GM23338 (cell line): ENCODE measurements at regions not wholly inside any gene's neighbourhood (a gene's known extent, or its start where the extent isn't known, plus 50 kb on each side); places are given as distances from the start of the nearest gene placed in this dataset.

Experiments used
- ATAC-seq: fragments of 200-7000 bp; cut with Tn5 transposase; 3 replicates; pipeline ENCODE4 v1.9.1; 2020
- DNase-seq: peaks from one replicate; pipeline ENCODE4 v3.0.0-alpha.2; 2015; ENCODE audit warnings: low spot score
- H2AFZ ChIP-seq: fragments of 200-600 bp; sonication (generic); 2 replicates; pipeline ENCODE4 v1.8.0; 2016; ENCODE audit warnings: antibody characterized with exemption, mild to moderate bottlenecking, moderate library complexity
- H3F3A ChIP-seq: fragments of 200-600 bp; sonication (generic); replicated peaks from 2 replicates; pipeline ENCODE4 v1.8.0; 2017; ENCODE audit warnings: antibody characterized with exemption, mixed run types, low read depth
- H3K27ac ChIP-seq: fragments of 200-600 bp; sonication (generic); 2 replicates; pipeline ENCODE4 v1.6.1; 2016; ENCODE audit warnings: low read depth
- H3K27me3 ChIP-seq: fragments of 200-600 bp; sonication (generic); 2 replicates; pipeline ENCODE4 v1.8.0; 2016; ENCODE audit warnings: mild to moderate bottlenecking, mixed run types, moderate library complexity; ENCODE audit not compliant: insufficient read depth
- H3K36me3 ChIP-seq: fragments of 200-600 bp; sonication (generic); 2 replicates; pipeline ENCODE4 v1.8.0; 2016; ENCODE audit warnings: mild to moderate bottlenecking; ENCODE audit not compliant: insufficient read depth
- H3K4me1 ChIP-seq: fragments of 200-600 bp; sonication (generic); 2 replicates; pipeline ENCODE4 v1.8.0; 2016; ENCODE audit warnings: mild to moderate bottlenecking, moderate library complexity; ENCODE audit not compliant: insufficient read depth
- H3K4me2 ChIP-seq: fragments of 200-600 bp; sonication (generic); 2 replicates; pipeline ENCODE4 v1.7.1; 2017; ENCODE audit warnings: mixed run types
- H3K4me3 ChIP-seq: fragments of 200-600 bp; sonication (generic); 2 replicates; pipeline ENCODE4 v1.6.1; 2016; ENCODE audit warnings: mixed run types
- H3K79me2 ChIP-seq: fragments of 200-600 bp; sonication (generic); replicated peaks from 2 replicates; pipeline ENCODE4 v1.8.0; 2017; ENCODE audit warnings: mild to moderate bottlenecking; ENCODE audit not compliant: insufficient read depth
- H3K9me2 ChIP-seq: fragments of 200-600 bp; sonication (generic); 2 replicates; pipeline ENCODE4 v1.8.0; 2017; ENCODE audit not compliant: insufficient read depth
- H4K20me1 ChIP-seq: fragments of 200-600 bp; sonication (generic); replicated peaks from 2 replicates; pipeline ENCODE4 v1.8.0; 2017; ENCODE audit warnings: mild to moderate bottlenecking; ENCODE audit not compliant: insufficient read depth
- H3K27ac Mint-ChIP-seq: 2 replicates; pipeline ENCODE4 v1.8.0; 2020; ENCODE audit warnings: inconsistent platforms, mild to moderate bottlenecking, moderate library complexity, mixed read lengths
- H3K27me3 Mint-ChIP-seq: 3 replicates; pipeline ENCODE4 v1.8.0; 2022; ENCODE audit warnings: low read depth, mild to moderate bottlenecking, moderate library complexity, mixed read lengths, inconsistent platforms; ENCODE audit not compliant: insufficient read depth, poor library complexity
- H3K36me3 Mint-ChIP-seq: 3 replicates; pipeline ENCODE4 v1.8.0; 2021; ENCODE audit warnings: low read depth, mild to moderate bottlenecking, inconsistent platforms, moderate library complexity, mixed read lengths
- H3K4me1 Mint-ChIP-seq: 3 replicates; pipeline ENCODE4 v1.8.0; 2020; ENCODE audit warnings: mild to moderate bottlenecking, inconsistent platforms, mixed read lengths
- H3K4me3 Mint-ChIP-seq: 3 replicates; pipeline ENCODE4 v1.8.0; 2021; ENCODE audit warnings: moderate library complexity, mild to moderate bottlenecking, inconsistent platforms, mixed read lengths
- H3K9me3 Mint-ChIP-seq: 3 replicates; pipeline ENCODE4 v1.8.0; 2020; ENCODE audit warnings: moderate library complexity, mild to moderate bottlenecking, inconsistent platforms, mixed read lengths
- CREB1 ChIP-seq: fragments of 250-450 bp; sonication (Bioruptor Pico); IDR thresholded peaks from 2 replicates; pipeline ENCODE4 v1.5.0; 2020; ENCODE audit warnings: low read depth, mild to moderate bottlenecking, moderate library complexity
- CTCF ChIP-seq, 2 experiments: fragments of 200-600 bp in 1 of 2; sonication (generic) in 1 of 2; conservative IDR thresholded peaks; 2 replicates each; pipeline versions ENCODE4 v1.5.1 to v1.6.1; 2016 to 2017; ENCODE audit warnings: antibody characterized with exemption in 2 of 2, low read depth in 2 of 2, mild to moderate bottlenecking in 2 of 2, moderate library complexity in 1 of 2
- ETS1 ChIP-seq: IDR thresholded peaks from 2 replicates; pipeline ENCODE4 v1.6.1; 2016; ENCODE audit warnings: antibody characterized with exemption
- EZH2 ChIP-seq: fragments of 200-600 bp; sonication (generic); IDR thresholded peaks from one replicate; pipeline ENCODE4 v1.8.0; 2017; ENCODE audit warnings: antibody characterized with exemption, mild to moderate bottlenecking, low read depth; ENCODE audit not compliant: unreplicated experiment
- EZH2phosphoT487 ChIP-seq: fragments of 200-600 bp; sonication (generic); IDR thresholded peaks from one replicate; pipeline ENCODE4 v1.8.1; 2018; ENCODE audit warnings: antibody characterized with exemption; ENCODE audit not compliant: unreplicated experiment
- JUNB ChIP-seq: IDR thresholded peaks from one replicate; pipeline ENCODE4 v1.6.1; 2016; ENCODE audit warnings: antibody characterized with exemption; ENCODE audit not compliant: unreplicated experiment
- NANOG ChIP-seq: IDR thresholded peaks from 2 replicates; pipeline ENCODE4 v1.6.1; 2016; ENCODE audit warnings: antibody characterized with exemption, borderline replicate concordance
- REST ChIP-seq: IDR thresholded peaks from one replicate; pipeline ENCODE4 v1.6.1; 2018; ENCODE audit warnings: antibody characterized with exemption; ENCODE audit not compliant: unreplicated experiment
- STAT1 ChIP-seq: IDR thresholded peaks from one replicate; pipeline ENCODE4 v1.6.1; 2016; ENCODE audit warnings: antibody characterized with exemption; ENCODE audit not compliant: unreplicated experiment
- ZNF114 ChIP-seq: fragments of 250-450 bp; sonication (Bioruptor Pico); IDR thresholded peaks from 2 replicates; pipeline ENCODE4 v1.5.0; 2020; ENCODE audit warnings: mild to moderate bottlenecking, moderate library complexity
- ZNF331 ChIP-seq: fragments of 250-450 bp; sonication (Bioruptor Pico); IDR thresholded peaks from 2 replicates; pipeline ENCODE4 v1.5.0; 2020; ENCODE audit warnings: low read depth, mild to moderate bottlenecking, moderate library complexity
- ZNF462 ChIP-seq: fragments of 250-450 bp; sonication (Bioruptor Pico); IDR thresholded peaks from 2 replicates; pipeline ENCODE4 v1.5.0; 2020; ENCODE audit warnings: mild to moderate bottlenecking, moderate library complexity

- TF ChIP-seq REST = no peak
- TF ChIP-seq CREB1 (CRISPR knock-in tag) = no peak
- no peak for TF ChIP-seq STAT1
- TF ChIP-seq EZH2 = no peak
- no peak for TF ChIP-seq ETS1
- TF ChIP-seq ZNF331 (CRISPR knock-in tag) = no peak
- TF ChIP-seq JUNB = no peak
- no peak for TF ChIP-seq NANOG
- TF ChIP-seq EZH2phosphoT487 = no peak
- no peak for TF ChIP-seq ZNF114
Measured at GRCh38 chr21:14687268-14687625, 141.1 kb upstream of the SAMSN1 start (continued).

- ATAC-seq = no peak
- Mint-ChIP-seq H3K4me3 (no peak overlapping the region), H3K27me3 (peaks cover 4% of the 10 kb centered on the region), H3K4me1 (peaks cover 14% of the 10 kb centered on the region), H3K36me3 (0 out of 3 replicates have a peak, but pooled peaks cover 2% of the 10 kb centered on the region), H3K9me3 (peaks cover 6% of the 10 kb centered on the region; the same call in 1 of the 3 replicates), H3K27ac (no peak overlapping the region)
- Histone ChIP-seq H3F3A (no peaks in the 10 kb centered on the region), H3K79me2 (no peaks in the 10 kb centered on the region), H3K9me2 (peaks cover 20% of the 10 kb centered on the region), H2AFZ (peak overlapping the region; percentile 24; the same call in 1 of the 2 replicates), H4K20me1 (no peaks in the 10 kb centered on the region), H3K27ac (no peak overlapping the region), H3K4me3 (no peak overlapping the region), H3K36me3 (no peaks in the 10 kb centered on the region), H3K4me2 (no peak overlapping the region), H3K27me3 (no peaks in the 10 kb centered on the region), H3K4me1 (0 out of 2 replicates have a peak, but pooled peaks cover 7% of the 10 kb centered on the region)
- DNase-seq = no peak
- TF ChIP-seq ZNF462 (CRISPR knock-in tag) (no peak), CREB1 (CRISPR knock-in tag) (no peak), JUNB (no peak), STAT1 (no peak), CTCF (conservative IDR thresholded peaks at IDR 0.05; ENCODE audit: low read depth in 2 of 2) (no peak)
Measured at GRCh38 chr21:14686466-14687267, 140.6 kb upstream of the SAMSN1 start.
